ENCODE measurements at regions not wholly inside any gene's neighbourhood (a gene's known extent, or its start where the extent isn't known, plus 50 kb on each side); places are given as distances from the start of the nearest gene placed in this dataset.

DNA sequence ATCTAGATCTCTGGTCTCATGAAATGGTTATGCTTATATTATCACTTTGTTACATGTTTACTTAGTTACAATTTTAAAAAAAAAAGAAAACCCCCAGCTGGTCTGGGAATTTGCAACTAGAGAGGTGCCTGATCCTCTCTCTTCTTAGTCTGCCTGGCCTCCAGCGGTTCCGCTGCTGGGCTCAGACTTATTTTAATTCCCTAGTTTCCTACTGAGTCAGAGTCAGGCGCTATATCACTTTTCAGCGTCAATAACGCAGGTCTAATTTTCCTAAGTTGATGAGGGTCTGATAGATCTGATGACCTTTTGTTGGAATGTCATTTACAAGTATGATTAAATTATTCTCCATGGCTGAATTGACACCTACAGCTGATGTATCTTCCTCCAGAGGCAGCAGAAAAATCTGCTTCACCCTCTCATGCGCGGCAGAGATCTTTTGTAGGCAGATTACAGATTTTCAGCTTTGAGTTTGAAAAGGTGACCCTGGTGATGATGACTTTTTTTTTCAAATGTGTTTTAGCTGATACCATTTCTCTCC lies 391.0 kb downstream of the CBLN4 start:
- intact Hi-C loops (cut with micrococcal nuclease; ENCODE audit: unreplicated experiment), result no loop called here

DNA sequence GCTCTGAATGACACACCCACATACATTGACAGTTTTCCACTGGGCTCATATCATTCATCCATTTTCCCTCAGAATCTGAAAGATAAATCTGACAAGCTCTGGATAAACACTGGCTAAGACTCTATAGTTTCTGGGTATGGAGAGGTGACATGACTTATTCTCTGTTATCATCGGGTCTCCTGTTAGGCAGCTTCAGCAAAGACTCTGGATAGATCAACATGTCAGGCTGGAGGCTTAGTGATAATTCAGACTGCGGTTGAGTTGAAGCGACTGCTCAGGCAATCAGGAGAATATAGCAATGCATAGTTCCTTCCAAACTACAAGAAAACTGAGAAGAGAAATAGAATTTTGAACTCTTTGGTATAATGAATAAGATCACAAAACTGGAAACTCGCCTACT lies 394.6 kb downstream of the CBLN4 start:
- ChIA-PET CTCF (no interaction called here), POLR2A (ENCODE audit: low non-redundant PET) (no interaction called here)
- H3K9me3 ChIP-seq (ENCODE audit: low read depth, low read length, poor library complexity, severe bottlenecking), result peaks cover 30% of the 10 kb centered on the region
- no TSS peak for BruUV-seq (replicated peaks)
- no peak overlapping the region for H3K4me3 ChIP-seq (ENCODE audit: low read depth, low read length, poor library complexity, severe bottlenecking)
- H3K27ac ChIP-seq (ENCODE audit: low read depth, low read length, poor library complexity, severe bottlenecking), result no peak overlapping the region
- no peaks in the 10 kb centered on the region for H3K36me3 ChIP-seq (ENCODE audit: insufficient read depth, low read length, poor library complexity, severe bottlenecking)
- no peak for DNase-seq (ENCODE audit: low spot score)
- no peaks in the 10 kb centered on the region for H3K27me3 ChIP-seq (replicated peaks; ENCODE audit: insufficient read depth, low read depth, low read length, poor library complexity)
- TF ChIP-seq, protein P1, sequence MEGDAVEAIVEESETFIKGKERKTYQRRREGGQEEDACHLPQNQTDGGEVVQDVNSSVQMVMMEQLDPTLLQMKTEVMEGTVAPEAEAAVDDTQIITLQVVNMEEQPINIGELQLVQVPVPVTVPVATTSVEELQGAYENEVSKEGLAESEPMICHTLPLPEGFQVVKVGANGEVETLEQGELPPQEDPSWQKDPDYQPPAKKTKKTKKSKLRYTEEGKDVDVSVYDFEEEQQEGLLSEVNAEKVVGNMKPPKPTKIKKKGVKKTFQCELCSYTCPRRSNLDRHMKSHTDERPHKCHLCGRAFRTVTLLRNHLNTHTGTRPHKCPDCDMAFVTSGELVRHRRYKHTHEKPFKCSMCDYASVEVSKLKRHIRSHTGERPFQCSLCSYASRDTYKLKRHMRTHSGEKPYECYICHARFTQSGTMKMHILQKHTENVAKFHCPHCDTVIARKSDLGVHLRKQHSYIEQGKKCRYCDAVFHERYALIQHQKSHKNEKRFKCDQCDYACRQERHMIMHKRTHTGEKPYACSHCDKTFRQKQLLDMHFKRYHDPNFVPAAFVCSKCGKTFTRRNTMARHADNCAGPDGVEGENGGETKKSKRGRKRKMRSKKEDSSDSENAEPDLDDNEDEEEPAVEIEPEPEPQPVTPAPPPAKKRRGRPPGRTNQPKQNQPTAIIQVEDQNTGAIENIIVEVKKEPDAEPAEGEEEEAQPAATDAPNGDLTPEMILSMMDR (conservative IDR thresholded peaks at IDR 0.05; ENCODE audit: low read depth, low read length), result no peak
- no peak for TF ChIP-seq EZH2 (IDR thresholded peaks at IDR 0.05; ENCODE audit: borderline replicate concordance, low read depth, low read length, poor library complexity, severe bottlenecking)
- H3K4me1 ChIP-seq (ENCODE audit: insufficient read depth, low read length, poor library complexity, severe bottlenecking), result no peaks in the 10 kb centered on the region
- intact Hi-C loops (cut with micrococcal nuclease; ENCODE audit: unreplicated experiment), result no loop called here

More for the DNA sequence above, 391.0 kb downstream of the CBLN4 start:
- Histone ChIP-seq H3K4me3 (ENCODE audit: low read depth, low read length, poor library complexity, severe bottlenecking) (no peak overlapping the region), H3K4me1 (ENCODE audit: insufficient read depth, low read length, poor library complexity, severe bottlenecking) (no peaks in the 10 kb centered on the region), H3K36me3 (ENCODE audit: insufficient read depth, low read length, poor library complexity, severe bottlenecking) (no peaks in the 10 kb centered on the region), H3K9me3 (ENCODE audit: low read depth, low read length, poor library complexity, severe bottlenecking) (peaks cover 19% of the 10 kb centered on the region), H3K27ac (ENCODE audit: low read depth, low read length, poor library complexity, severe bottlenecking) (no peak overlapping the region), H3K27me3 (replicated peaks; ENCODE audit: insufficient read depth, low read depth, low read length, poor library complexity) (no peaks in the 10 kb centered on the region)
- BruUV-seq (replicated peaks), result no TSS peak
- ChIA-PET CTCF (no interaction called here), POLR2A (ENCODE audit: low non-redundant PET) (no interaction called here)
- TF ChIP-seq, protein P1 (conservative IDR thresholded peaks at IDR 0.05; ENCODE audit: low read depth, low read length), result no peak
- TF ChIP-seq EZH2 (IDR thresholded peaks at IDR 0.05; ENCODE audit: borderline replicate concordance, low read depth, low read length, poor library complexity, severe bottlenecking), result no peak
- no peak for DNase-seq (ENCODE audit: low spot score)

DNA sequence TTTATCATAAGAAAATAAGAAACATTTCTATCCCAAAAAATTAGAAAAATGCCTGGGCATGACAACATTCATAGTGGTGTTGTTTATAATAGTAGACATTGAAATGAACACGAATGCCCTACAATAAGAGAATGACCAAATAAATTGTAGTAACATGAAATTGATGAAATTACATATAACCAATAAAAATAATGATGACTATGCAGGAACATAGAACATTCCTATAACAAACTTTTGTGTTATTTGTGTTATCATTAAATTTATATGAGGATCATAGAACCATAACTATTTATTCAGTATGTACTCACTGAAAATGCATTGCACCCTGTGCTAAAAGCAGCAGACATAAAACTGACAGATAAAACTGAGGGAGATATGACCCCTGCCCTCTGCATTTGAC lies 399.7 kb downstream of the CBLN4 start:
- Histone ChIP-seq H3K27me3 (replicated peaks; ENCODE audit: insufficient read depth, low read depth, low read length, poor library complexity) (no peaks in the 10 kb centered on the region), H3K4me3 (ENCODE audit: low read depth, low read length, poor library complexity, severe bottlenecking) (no peak overlapping the region), H3K9me3 (ENCODE audit: low read depth, low read length, poor library complexity, severe bottlenecking) (peaks cover 40% of the 10 kb centered on the region), H3K4me1 (ENCODE audit: insufficient read depth, low read length, poor library complexity, severe bottlenecking) (no peaks in the 10 kb centered on the region), H3K27ac (ENCODE audit: low read depth, low read length, poor library complexity, severe bottlenecking) (no peak overlapping the region), H3K36me3 (ENCODE audit: insufficient read depth, low read length, poor library complexity, severe bottlenecking) (no peaks in the 10 kb centered on the region)
- DNase-seq (ENCODE audit: low spot score), result no peak
- CTCF ChIA-PET, result no interaction called here
- POLR2A ChIA-PET (ENCODE audit: low non-redundant PET), result no interaction called here
- no peak for TF ChIP-seq EZH2 (IDR thresholded peaks at IDR 0.05; ENCODE audit: borderline replicate concordance, low read depth, low read length, poor library complexity, severe bottlenecking)
- TF ChIP-seq, protein P1 (conservative IDR thresholded peaks at IDR 0.05; ENCODE audit: low read depth, low read length), result no peak
- intact Hi-C loops (cut with micrococcal nuclease; ENCODE audit: unreplicated experiment), result no loop called here
- BruUV-seq (replicated peaks), result no TSS peak
